ENCODE measurements at regions not wholly inside any gene's neighbourhood (a gene's known extent, or its start where the extent isn't known, plus 50 kb on each side); places are given as distances from the start of the nearest gene placed in this dataset.
A peak's percentile ranks its signal among the peaks of the same experiment; 100 is the strongest.

- Histone ChIP-seq H3K79me1 (ENCODE audit: low read length) (no peaks in the 10 kb centered on the region), H3K36me3 (ENCODE audit: control insufficient read depth, insufficient read depth, low read length) (no peaks in the 10 kb centered on the region), H2BK5ac (ENCODE audit: low read length) (no peak overlapping the region), H3K4me1 (ENCODE audit: control insufficient read depth, low read depth, low read length) (peaks cover 11% of the 10 kb centered on the region), H3K27me3 (ENCODE audit: insufficient read depth, low read length, poor library complexity) (no peaks in the 10 kb centered on the region), H3K4me2 (ENCODE audit: low read length) (no peak overlapping the region), H4K8ac (ENCODE audit: low read depth, low read length) (no peak overlapping the region), H3K18ac (ENCODE audit: low read length) (no peak overlapping the region), H2BK15ac (replicated peaks; ENCODE audit: low read depth) (no peak overlapping the region), H3K23ac (ENCODE audit: low read length) (no peak overlapping the region), H3K9ac (ENCODE audit: low read length) (no peak overlapping the region), H3K79me2 (ENCODE audit: control insufficient read depth, insufficient read depth, low read length) (no peaks in the 10 kb centered on the region), H4K5ac (ENCODE audit: low read length) (no peak overlapping the region), H3K27ac (ENCODE audit: low read depth, low read length) (no peak overlapping the region), H3K4me3 (ENCODE audit: low read length) (no peak overlapping the region), H3K56ac (ENCODE audit: low read length) (no peak overlapping the region), H3K4ac (ENCODE audit: low read depth, low read length) (no peak overlapping the region), H2BK120ac (ENCODE audit: low read depth, low read length) (no peak overlapping the region), H2AK5ac (ENCODE audit: low read length) (no peak overlapping the region)
- no CpG with 5 or more reads among the region's 3 CpGs for WGBS (ENCODE audit: extremely low coverage, insufficient coverage, low lambda C conversion rate)
- DNase-seq: no peak
Observed at GRCh38 chr9:115353681-115354080, 235.7 kb upstream of the TNC start.

- Histone ChIP-seq H3K4me3 (ENCODE audit: low read length) (no peak overlapping the region), H3K56ac (ENCODE audit: low read length) (no peak overlapping the region), H2BK120ac (ENCODE audit: low read depth, low read length) (no peak overlapping the region), H3K79me1 (ENCODE audit: low read length) (no peaks in the 10 kb centered on the region), H3K4me1 (ENCODE audit: control insufficient read depth, low read depth, low read length) (peaks cover 15% of the 10 kb centered on the region), H3K4me2 (ENCODE audit: low read length) (no peak overlapping the region), H3K9ac (ENCODE audit: low read length) (no peak overlapping the region), H3K27me3 (ENCODE audit: insufficient read depth, low read length, poor library complexity) (no peaks in the 10 kb centered on the region), H2AK5ac (ENCODE audit: low read length) (no peak overlapping the region), H4K5ac (ENCODE audit: low read length) (no peak overlapping the region), H3K4ac (ENCODE audit: low read depth, low read length) (peak overlapping the region; percentile 16), H2BK15ac (replicated peaks; ENCODE audit: low read depth) (no peak overlapping the region), H3K36me3 (ENCODE audit: control insufficient read depth, insufficient read depth, low read length) (no peaks in the 10 kb centered on the region), H3K18ac (ENCODE audit: low read length) (peak overlapping the region; percentile 39), H4K8ac (ENCODE audit: low read depth, low read length) (no peak overlapping the region), H3K79me2 (ENCODE audit: control insufficient read depth, insufficient read depth, low read length) (no peaks in the 10 kb centered on the region), H2BK5ac (ENCODE audit: low read length) (peak overlapping the region; percentile 27), H3K23ac (ENCODE audit: low read length) (no peak overlapping the region), H3K27ac (ENCODE audit: low read depth, low read length) (no peak overlapping the region)
- no CpG with 5 or more reads among the region's 1 CpG for WGBS (ENCODE audit: extremely low coverage, insufficient coverage, low lambda C conversion rate)
- peak; percentile 67 for DNase-seq
Observed at GRCh38 chr9:115357821-115358220, 239.9 kb upstream of the TNC start.

- Histone ChIP-seq H3K4me2 (ENCODE audit: low read length) (no peak overlapping the region), H2BK15ac (replicated peaks; ENCODE audit: low read depth) (peak overlapping the region; percentile 57), H3K4ac (ENCODE audit: low read depth, low read length) (no peak overlapping the region), H3K27me3 (ENCODE audit: insufficient read depth, low read length, poor library complexity) (no peaks in the 10 kb centered on the region), H3K18ac (ENCODE audit: low read length) (no peak overlapping the region), H3K23ac (ENCODE audit: low read length) (no peak overlapping the region), H3K4me1 (ENCODE audit: control insufficient read depth, low read depth, low read length) (peaks cover 15% of the 10 kb centered on the region), H2BK5ac (ENCODE audit: low read length) (peak overlapping the region; percentile 36), H3K27ac (ENCODE audit: low read depth, low read length) (no peak overlapping the region), H4K5ac (ENCODE audit: low read length) (no peak overlapping the region), H3K79me1 (ENCODE audit: low read length) (no peaks in the 10 kb centered on the region), H3K79me2 (ENCODE audit: control insufficient read depth, insufficient read depth, low read length) (no peaks in the 10 kb centered on the region), H3K36me3 (ENCODE audit: control insufficient read depth, insufficient read depth, low read length) (no peaks in the 10 kb centered on the region), H3K9ac (ENCODE audit: low read length) (no peak overlapping the region), H2AK5ac (ENCODE audit: low read length) (no peak overlapping the region), H2BK120ac (ENCODE audit: low read depth, low read length) (no peak overlapping the region), H3K56ac (ENCODE audit: low read length) (no peak overlapping the region), H4K8ac (ENCODE audit: low read depth, low read length) (no peak overlapping the region), H3K4me3 (ENCODE audit: low read length) (no peak overlapping the region)
- DNase-seq: peak; percentile 87
- WGBS (ENCODE audit: extremely low coverage, insufficient coverage, low lambda C conversion rate): no CpG with 5 or more reads among the region's 5 CpGs
Observed at GRCh38 chr9:115359017-115359780, 241.2 kb upstream of the TNC start.

- no peaks in the 10 kb centered on the region for H3K79me2 ChIP-seq (ENCODE audit: control insufficient read depth, insufficient read depth, low read length)
- WGBS (ENCODE audit: extremely low coverage, insufficient coverage, low lambda C conversion rate): no CpG with 5 or more reads among the region's 5 CpGs
- no peak overlapping the region for H3K4me3 ChIP-seq (ENCODE audit: low read length)
- H3K4ac ChIP-seq (ENCODE audit: low read depth, low read length): no peak overlapping the region
- H4K8ac ChIP-seq (ENCODE audit: low read depth, low read length): no peak overlapping the region
- no peaks in the 10 kb centered on the region for H3K27me3 ChIP-seq (ENCODE audit: insufficient read depth, low read length, poor library complexity)
- peaks cover 15% of the 10 kb centered on the region for H3K4me1 ChIP-seq (ENCODE audit: control insufficient read depth, low read depth, low read length)
- no peak overlapping the region for H2BK120ac ChIP-seq (ENCODE audit: low read depth, low read length)
- no peaks in the 10 kb centered on the region for H3K36me3 ChIP-seq (ENCODE audit: control insufficient read depth, insufficient read depth, low read length)
- no peak for DNase-seq
- H2BK15ac ChIP-seq (replicated peaks; ENCODE audit: low read depth): no peak overlapping the region
- peak overlapping the region; percentile 36 for H2BK5ac ChIP-seq (ENCODE audit: low read length)
- no peak overlapping the region for H3K9ac ChIP-seq (ENCODE audit: low read length)
- H3K56ac ChIP-seq (ENCODE audit: low read length): no peak overlapping the region
- no peak overlapping the region for H3K27ac ChIP-seq (ENCODE audit: low read depth, low read length)
- H3K4me2 ChIP-seq (ENCODE audit: low read length): no peak overlapping the region
- peak overlapping the region; percentile 27 for H2AK5ac ChIP-seq (ENCODE audit: low read length)
- H4K5ac ChIP-seq (ENCODE audit: low read length): no peak overlapping the region
- H3K79me1 ChIP-seq (ENCODE audit: low read length): no peaks in the 10 kb centered on the region
- no peak overlapping the region for H3K23ac ChIP-seq (ENCODE audit: low read length)
- no peak overlapping the region for H3K18ac ChIP-seq (ENCODE audit: low read length)
Observed at GRCh38 chr9:115360122-115360521, 242.2 kb upstream of the TNC start.

DNA sequence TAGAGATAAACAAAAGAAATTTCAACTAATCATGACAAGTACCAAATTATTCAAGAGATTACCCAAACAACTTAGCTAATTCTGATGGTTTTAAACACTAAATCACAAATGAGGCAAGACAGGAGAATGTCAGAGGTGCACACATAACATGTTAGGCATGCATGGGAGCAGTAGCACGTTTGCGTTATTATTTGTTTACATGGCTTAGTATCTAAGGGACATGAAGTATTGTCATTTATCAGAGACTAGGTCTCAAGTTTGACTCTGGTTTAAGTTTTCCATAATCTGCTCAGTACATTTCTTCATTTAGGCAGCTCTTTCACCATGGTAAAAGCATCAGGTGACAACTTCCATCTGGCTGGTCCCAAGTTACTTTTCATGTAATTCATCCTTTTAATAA is 244.1 kb upstream of the TNC start:
- Histone ChIP-seq H3K36me3 (ENCODE audit: control insufficient read depth, insufficient read depth, low read length) (no peaks in the 10 kb centered on the region), H3K56ac (ENCODE audit: low read length) (no peak overlapping the region), H3K27ac (ENCODE audit: low read depth, low read length) (no peak overlapping the region), H3K4me2 (ENCODE audit: low read length) (no peak overlapping the region), H2BK120ac (ENCODE audit: low read depth, low read length) (no peak overlapping the region), H2BK15ac (replicated peaks; ENCODE audit: low read depth) (no peak overlapping the region), H3K18ac (ENCODE audit: low read length) (no peak overlapping the region), H3K79me2 (ENCODE audit: control insufficient read depth, insufficient read depth, low read length) (no peaks in the 10 kb centered on the region), H2AK5ac (ENCODE audit: low read length) (no peak overlapping the region), H3K4ac (ENCODE audit: low read depth, low read length) (no peak overlapping the region), H4K5ac (ENCODE audit: low read length) (no peak overlapping the region), H3K4me3 (ENCODE audit: low read length) (no peak overlapping the region), H3K79me1 (ENCODE audit: low read length) (no peaks in the 10 kb centered on the region), H3K9ac (ENCODE audit: low read length) (no peak overlapping the region), H3K4me1 (ENCODE audit: control insufficient read depth, low read depth, low read length) (peaks cover 11% of the 10 kb centered on the region), H2BK5ac (ENCODE audit: low read length) (no peak overlapping the region), H3K23ac (ENCODE audit: low read length) (no peak overlapping the region), H3K27me3 (ENCODE audit: insufficient read depth, low read length, poor library complexity) (no peaks in the 10 kb centered on the region), H4K8ac (ENCODE audit: low read depth, low read length) (no peak overlapping the region)
- DNase-seq: no peak
- no CpG with 5 or more reads among the region's 2 CpGs for WGBS (ENCODE audit: extremely low coverage, insufficient coverage, low lambda C conversion rate)

DNA sequence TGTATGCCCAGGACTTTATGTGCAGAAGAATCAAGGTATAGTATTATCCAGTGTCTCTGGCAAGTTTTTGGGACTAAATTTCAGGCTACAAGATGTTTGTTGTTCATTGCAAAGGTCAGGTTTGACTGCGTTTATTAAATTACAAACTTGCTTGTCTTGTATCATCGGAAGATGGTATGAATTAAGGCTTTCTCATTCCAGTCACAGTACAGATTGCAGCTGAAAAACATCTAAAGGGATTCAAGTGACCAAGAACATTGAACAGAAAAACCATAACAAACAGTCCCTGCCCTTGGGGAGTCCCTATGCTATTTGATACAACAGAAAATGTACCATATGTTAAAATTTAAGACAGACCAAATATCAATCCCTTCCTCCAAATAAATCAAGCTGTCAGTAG is 244.7 kb upstream of the TNC start:
- no peak overlapping the region for H2BK5ac ChIP-seq (ENCODE audit: low read length)
- no peak overlapping the region for H4K5ac ChIP-seq (ENCODE audit: low read length)
- no CpG with 5 or more reads among the region's 2 CpGs for WGBS (ENCODE audit: extremely low coverage, insufficient coverage, low lambda C conversion rate)
- no peak overlapping the region for H3K56ac ChIP-seq (ENCODE audit: low read length)
- H3K9ac ChIP-seq (ENCODE audit: low read length): no peak overlapping the region
- no peak overlapping the region for H3K4me3 ChIP-seq (ENCODE audit: low read length)
- peaks cover 16% of the 10 kb centered on the region for H3K4me1 ChIP-seq (ENCODE audit: control insufficient read depth, low read depth, low read length)
- H4K8ac ChIP-seq (ENCODE audit: low read depth, low read length): no peak overlapping the region
- H3K79me2 ChIP-seq (ENCODE audit: control insufficient read depth, insufficient read depth, low read length): no peaks in the 10 kb centered on the region
- H3K79me1 ChIP-seq (ENCODE audit: low read length): no peaks in the 10 kb centered on the region
- no peak overlapping the region for H3K27ac ChIP-seq (ENCODE audit: low read depth, low read length)
- H3K18ac ChIP-seq (ENCODE audit: low read length): no peak overlapping the region
- no peak for DNase-seq
- H2BK120ac ChIP-seq (ENCODE audit: low read depth, low read length): no peak overlapping the region
- H3K36me3 ChIP-seq (ENCODE audit: control insufficient read depth, insufficient read depth, low read length): no peaks in the 10 kb centered on the region
- no peak overlapping the region for H3K23ac ChIP-seq (ENCODE audit: low read length)
- no peak overlapping the region for H2AK5ac ChIP-seq (ENCODE audit: low read length)
- H2BK15ac ChIP-seq (replicated peaks; ENCODE audit: low read depth): no peak overlapping the region
- H3K4ac ChIP-seq (ENCODE audit: low read depth, low read length): no peak overlapping the region
- H3K27me3 ChIP-seq (ENCODE audit: insufficient read depth, low read length, poor library complexity): no peaks in the 10 kb centered on the region
- no peak overlapping the region for H3K4me2 ChIP-seq (ENCODE audit: low read length)
